Keratinocyte (primary cell): ENCODE measurements at regions not wholly inside any gene's neighbourhood (a gene's known extent, or its start where the extent isn't known, plus 50 kb on each side); places are given as distances from the start of the nearest gene placed in this dataset.

Source experiments
- EZH2 ChIP-seq: IDR thresholded peaks from one replicate; pipeline ENCODE4 v1.6.1; 2012; ENCODE audit warnings: inconsistent platforms, mild to moderate bottlenecking, low read length, moderate library complexity
- TF ChIP-seq, protein P1 (sequence below), 3 experiments: IDR thresholded peaks in 1 of 3; conservative IDR thresholded peaks in 1 of 3; optimal IDR thresholded peaks in 1 of 3; 2 replicates in 2 of 3; 3 replicates in 1 of 3; pipeline versions ENCODE3 to v1.5.1; 2011; ENCODE audit warnings: low read length in 3 of 3, mild to moderate bottlenecking in 3 of 3, moderate library complexity in 2 of 3, control low read depth in 1 of 3, inconsistent platforms in 1 of 3; ENCODE audit not compliant: insufficient read depth in 2 of 3; ENCODE audit errors: extremely low read depth in 1 of 3

- TF ChIP-seq, protein P1, sequence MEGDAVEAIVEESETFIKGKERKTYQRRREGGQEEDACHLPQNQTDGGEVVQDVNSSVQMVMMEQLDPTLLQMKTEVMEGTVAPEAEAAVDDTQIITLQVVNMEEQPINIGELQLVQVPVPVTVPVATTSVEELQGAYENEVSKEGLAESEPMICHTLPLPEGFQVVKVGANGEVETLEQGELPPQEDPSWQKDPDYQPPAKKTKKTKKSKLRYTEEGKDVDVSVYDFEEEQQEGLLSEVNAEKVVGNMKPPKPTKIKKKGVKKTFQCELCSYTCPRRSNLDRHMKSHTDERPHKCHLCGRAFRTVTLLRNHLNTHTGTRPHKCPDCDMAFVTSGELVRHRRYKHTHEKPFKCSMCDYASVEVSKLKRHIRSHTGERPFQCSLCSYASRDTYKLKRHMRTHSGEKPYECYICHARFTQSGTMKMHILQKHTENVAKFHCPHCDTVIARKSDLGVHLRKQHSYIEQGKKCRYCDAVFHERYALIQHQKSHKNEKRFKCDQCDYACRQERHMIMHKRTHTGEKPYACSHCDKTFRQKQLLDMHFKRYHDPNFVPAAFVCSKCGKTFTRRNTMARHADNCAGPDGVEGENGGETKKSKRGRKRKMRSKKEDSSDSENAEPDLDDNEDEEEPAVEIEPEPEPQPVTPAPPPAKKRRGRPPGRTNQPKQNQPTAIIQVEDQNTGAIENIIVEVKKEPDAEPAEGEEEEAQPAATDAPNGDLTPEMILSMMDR (optimal IDR thresholded peaks at IDR 0.05 in 1 of 3, IDR thresholded peaks at IDR 0.05 in 1 of 3, conservative IDR thresholded peaks at IDR 0.05 in 1 of 3; ENCODE audit: extremely low read depth in 1 of 3, insufficient read depth in 2 of 3, low read length in 3 of 3), result no peak
- no peak for TF ChIP-seq EZH2
Observed at GRCh38 chr4:107252571-107252970, 216.5 kb upstream of the DKK2 start.
